Parathyroid adenoma (tissue), 2 donors: ENCODE measurements at regions not wholly inside any gene's neighbourhood (a gene's known extent, or its start where the extent isn't known, plus 50 kb on each side); places are given as distances from the start of the nearest gene placed in this dataset.

ENCODE experiments used
- H2AFZ ChIP-seq: fragments of 300-600 bp; sonication (generic); one replicate; pipeline ENCODE4 v1.7.0; 2017; ENCODE audit warnings: antibody characterized with exemption, mild to moderate bottlenecking
- H3K27ac ChIP-seq: fragments of 300-600 bp; sonication (generic); one replicate; pipeline ENCODE4 v1.7.0; 2017
- H3K27me3 ChIP-seq: fragments of 300-600 bp; sonication (generic); one replicate; pipeline ENCODE4 v1.7.0; 2017; ENCODE audit warnings: low read length; ENCODE audit not compliant: control insufficient read depth, insufficient read depth
- H3K36me3 ChIP-seq: fragments of 300-600 bp; sonication (generic); one replicate; pipeline ENCODE4 v1.7.0; 2017; ENCODE audit warnings: low read length; ENCODE audit not compliant: control insufficient read depth, insufficient read depth
- H3K4me1 ChIP-seq: fragments of 300-600 bp; sonication (generic); one replicate; pipeline ENCODE4 v1.7.0; 2017; ENCODE audit warnings: control low read depth
- H3K4me2 ChIP-seq: fragments of 300-600 bp; sonication (generic); one replicate; pipeline ENCODE4 v1.7.0; 2017; ENCODE audit warnings: low read length
- H3K4me3 ChIP-seq: fragments of 300-600 bp; sonication (generic); one replicate; pipeline ENCODE4 v1.7.0; 2017; ENCODE audit warnings: low read depth, low read length
- H3K79me2 ChIP-seq: fragments of 300-600 bp; sonication (generic); one replicate; pipeline ENCODE4 v1.7.0; 2017; ENCODE audit warnings: control low read depth
- H3K9ac ChIP-seq: fragments of 300-600 bp; sonication (generic); one replicate; pipeline ENCODE4 v1.7.0; 2017; ENCODE audit warnings: mild to moderate bottlenecking
- H3K9me3 ChIP-seq: fragments of 300-600 bp; sonication (generic); one replicate; pipeline ENCODE4 v1.7.0; 2017; ENCODE audit warnings: low read length; ENCODE audit not compliant: control insufficient read depth
- CTCF ChIP-seq: fragments of 300-600 bp; sonication (generic); IDR thresholded peaks from one replicate; pipeline ENCODE4 v1.7.0; 2017; ENCODE audit warnings: antibody characterized with exemption, mild to moderate bottlenecking
- donor health status: primary hyperparathyroidism.

- no peak overlapping the region for H3K4me2 ChIP-seq
- no peak overlapping the region for H3K4me3 ChIP-seq
- H3K79me2 ChIP-seq, result no peaks in the 10 kb centered on the region
- H3K9me3 ChIP-seq, result no peaks in the 10 kb centered on the region
- TF ChIP-seq CTCF, result no peak
- no peak overlapping the region for H3K9ac ChIP-seq
- H3K36me3 ChIP-seq, result no peaks in the 10 kb centered on the region
- no peak overlapping the region for H3K27ac ChIP-seq
- no peak overlapping the region for H2AFZ ChIP-seq
- no peaks in the 10 kb centered on the region for H3K4me1 ChIP-seq
- no peaks in the 10 kb centered on the region for H3K27me3 ChIP-seq
Measured at GRCh38 chr6:163906006-163906710, 491.6 kb downstream of the QKI start.

- H3K27me3 ChIP-seq, result no peaks in the 10 kb centered on the region
- no peaks in the 10 kb centered on the region for H3K79me2 ChIP-seq
- H3K9ac ChIP-seq, result no peak overlapping the region
- no peak overlapping the region for H3K4me2 ChIP-seq
- no peaks in the 10 kb centered on the region for H3K36me3 ChIP-seq
- TF ChIP-seq CTCF, result no peak
- H3K27ac ChIP-seq, result no peak overlapping the region
- no peak overlapping the region for H2AFZ ChIP-seq
- H3K4me1 ChIP-seq, result no peaks in the 10 kb centered on the region
- no peaks in the 10 kb centered on the region for H3K9me3 ChIP-seq
- H3K4me3 ChIP-seq, result no peak overlapping the region
Measured at GRCh38 chr6:163904186-163904585, 489.7 kb downstream of the QKI start.

GRCh38 chr6:163903541-163903940 is 489.0 kb downstream of the QKI start:
- H2AFZ ChIP-seq, result no peak overlapping the region
- no peak overlapping the region for H3K27ac ChIP-seq
- no peak for TF ChIP-seq CTCF
- H3K9me3 ChIP-seq, result no peaks in the 10 kb centered on the region
- H3K4me2 ChIP-seq, result no peak overlapping the region
- H3K36me3 ChIP-seq, result no peaks in the 10 kb centered on the region
- no peaks in the 10 kb centered on the region for H3K79me2 ChIP-seq
- no peak overlapping the region for H3K4me3 ChIP-seq
- no peaks in the 10 kb centered on the region for H3K4me1 ChIP-seq
- H3K27me3 ChIP-seq, result no peaks in the 10 kb centered on the region
- no peak overlapping the region for H3K9ac ChIP-seq

- no peaks in the 10 kb centered on the region for H3K4me1 ChIP-seq
- H3K4me2 ChIP-seq, result no peak overlapping the region
- H3K9ac ChIP-seq, result no peak overlapping the region
- no peak for TF ChIP-seq CTCF
- H3K27ac ChIP-seq, result no peak overlapping the region
- no peak overlapping the region for H2AFZ ChIP-seq
- H3K4me3 ChIP-seq, result no peak overlapping the region
- H3K27me3 ChIP-seq, result no peaks in the 10 kb centered on the region
- H3K79me2 ChIP-seq, result no peaks in the 10 kb centered on the region
- H3K36me3 ChIP-seq, result no peaks in the 10 kb centered on the region
- H3K9me3 ChIP-seq, result no peaks in the 10 kb centered on the region
Measured at GRCh38 chr6:163902993-163903392, 488.5 kb downstream of the QKI start.

- H3K79me2 ChIP-seq, result no peaks in the 10 kb centered on the region
- no peaks in the 10 kb centered on the region for H3K9me3 ChIP-seq
- H3K9ac ChIP-seq, result no peak overlapping the region
- no peak overlapping the region for H2AFZ ChIP-seq
- H3K36me3 ChIP-seq, result no peaks in the 10 kb centered on the region
- H3K27ac ChIP-seq, result no peak overlapping the region
- TF ChIP-seq CTCF, result no peak
- no peaks in the 10 kb centered on the region for H3K27me3 ChIP-seq
- H3K4me1 ChIP-seq, result no peaks in the 10 kb centered on the region
- H3K4me2 ChIP-seq, result no peak overlapping the region
- no peak overlapping the region for H3K4me3 ChIP-seq
Measured at GRCh38 chr6:163901681-163902080, 487.2 kb downstream of the QKI start.
